ENCODE measurements at regions not wholly inside any gene's neighbourhood (a gene's known extent, or its start where the extent isn't known, plus 50 kb on each side); places are given as distances from the start of the nearest gene placed in this dataset.

DNA sequence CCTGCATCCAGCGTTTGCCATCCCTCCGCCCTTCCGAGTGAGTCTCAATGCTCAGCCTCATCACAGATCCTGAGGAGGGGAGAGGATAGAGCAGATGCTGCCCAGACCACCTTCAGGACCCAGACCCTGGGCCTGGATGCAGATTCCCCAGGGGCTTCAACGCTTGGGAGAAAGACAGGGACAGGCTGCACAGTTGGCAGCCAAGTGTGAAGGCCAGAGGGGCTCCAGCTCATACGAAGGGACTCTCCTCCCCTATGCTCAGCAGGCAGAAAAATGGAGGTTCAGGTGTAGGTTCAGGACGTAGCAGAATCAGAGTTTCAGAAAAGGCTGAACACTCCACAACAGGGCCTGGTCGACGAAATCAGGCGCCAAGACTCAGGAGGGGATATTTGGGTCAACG lies 378.5 kb upstream of the IRX1 start:
- TF ChIP-seq, protein P1, sequence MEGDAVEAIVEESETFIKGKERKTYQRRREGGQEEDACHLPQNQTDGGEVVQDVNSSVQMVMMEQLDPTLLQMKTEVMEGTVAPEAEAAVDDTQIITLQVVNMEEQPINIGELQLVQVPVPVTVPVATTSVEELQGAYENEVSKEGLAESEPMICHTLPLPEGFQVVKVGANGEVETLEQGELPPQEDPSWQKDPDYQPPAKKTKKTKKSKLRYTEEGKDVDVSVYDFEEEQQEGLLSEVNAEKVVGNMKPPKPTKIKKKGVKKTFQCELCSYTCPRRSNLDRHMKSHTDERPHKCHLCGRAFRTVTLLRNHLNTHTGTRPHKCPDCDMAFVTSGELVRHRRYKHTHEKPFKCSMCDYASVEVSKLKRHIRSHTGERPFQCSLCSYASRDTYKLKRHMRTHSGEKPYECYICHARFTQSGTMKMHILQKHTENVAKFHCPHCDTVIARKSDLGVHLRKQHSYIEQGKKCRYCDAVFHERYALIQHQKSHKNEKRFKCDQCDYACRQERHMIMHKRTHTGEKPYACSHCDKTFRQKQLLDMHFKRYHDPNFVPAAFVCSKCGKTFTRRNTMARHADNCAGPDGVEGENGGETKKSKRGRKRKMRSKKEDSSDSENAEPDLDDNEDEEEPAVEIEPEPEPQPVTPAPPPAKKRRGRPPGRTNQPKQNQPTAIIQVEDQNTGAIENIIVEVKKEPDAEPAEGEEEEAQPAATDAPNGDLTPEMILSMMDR (IDR thresholded peaks at IDR 0.05 in 2 of 3, conservative IDR thresholded peaks at IDR 0.05 in 1 of 3; ENCODE audit: borderline replicate concordance in 1 of 3, insufficient read depth in 1 of 3, low read depth in 2 of 3, low read length in 2 of 3) = no peak
- TF ChIP-seq, protein P2, sequence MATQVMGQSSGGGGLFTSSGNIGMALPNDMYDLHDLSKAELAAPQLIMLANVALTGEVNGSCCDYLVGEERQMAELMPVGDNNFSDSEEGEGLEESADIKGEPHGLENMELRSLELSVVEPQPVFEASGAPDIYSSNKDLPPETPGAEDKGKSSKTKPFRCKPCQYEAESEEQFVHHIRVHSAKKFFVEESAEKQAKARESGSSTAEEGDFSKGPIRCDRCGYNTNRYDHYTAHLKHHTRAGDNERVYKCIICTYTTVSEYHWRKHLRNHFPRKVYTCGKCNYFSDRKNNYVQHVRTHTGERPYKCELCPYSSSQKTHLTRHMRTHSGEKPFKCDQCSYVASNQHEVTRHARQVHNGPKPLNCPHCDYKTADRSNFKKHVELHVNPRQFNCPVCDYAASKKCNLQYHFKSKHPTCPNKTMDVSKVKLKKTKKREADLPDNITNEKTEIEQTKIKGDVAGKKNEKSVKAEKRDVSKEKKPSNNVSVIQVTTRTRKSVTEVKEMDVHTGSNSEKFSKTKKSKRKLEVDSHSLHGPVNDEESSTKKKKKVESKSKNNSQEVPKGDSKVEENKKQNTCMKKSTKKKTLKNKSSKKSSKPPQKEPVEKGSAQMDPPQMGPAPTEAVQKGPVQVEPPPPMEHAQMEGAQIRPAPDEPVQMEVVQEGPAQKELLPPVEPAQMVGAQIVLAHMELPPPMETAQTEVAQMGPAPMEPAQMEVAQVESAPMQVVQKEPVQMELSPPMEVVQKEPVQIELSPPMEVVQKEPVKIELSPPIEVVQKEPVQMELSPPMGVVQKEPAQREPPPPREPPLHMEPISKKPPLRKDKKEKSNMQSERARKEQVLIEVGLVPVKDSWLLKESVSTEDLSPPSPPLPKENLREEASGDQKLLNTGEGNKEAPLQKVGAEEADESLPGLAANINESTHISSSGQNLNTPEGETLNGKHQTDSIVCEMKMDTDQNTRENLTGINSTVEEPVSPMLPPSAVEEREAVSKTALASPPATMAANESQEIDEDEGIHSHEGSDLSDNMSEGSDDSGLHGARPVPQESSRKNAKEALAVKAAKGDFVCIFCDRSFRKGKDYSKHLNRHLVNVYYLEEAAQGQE (IDR thresholded peaks at IDR 0.05; ENCODE audit: low read depth) = no peak
- no peak for TF ChIP-seq EGR1 (IDR thresholded peaks at IDR 0.05; ENCODE audit: low read depth)
- TF ChIP-seq POLR2A (IDR thresholded peaks at IDR 0.05; ENCODE audit: borderline replicate concordance, extremely low read depth, insufficient read depth, insufficient read length) = no peak
- TF ChIP-seq SIN3A (IDR thresholded peaks at IDR 0.05; ENCODE audit: low read depth) = no peak
- TF ChIP-seq, protein P3, sequence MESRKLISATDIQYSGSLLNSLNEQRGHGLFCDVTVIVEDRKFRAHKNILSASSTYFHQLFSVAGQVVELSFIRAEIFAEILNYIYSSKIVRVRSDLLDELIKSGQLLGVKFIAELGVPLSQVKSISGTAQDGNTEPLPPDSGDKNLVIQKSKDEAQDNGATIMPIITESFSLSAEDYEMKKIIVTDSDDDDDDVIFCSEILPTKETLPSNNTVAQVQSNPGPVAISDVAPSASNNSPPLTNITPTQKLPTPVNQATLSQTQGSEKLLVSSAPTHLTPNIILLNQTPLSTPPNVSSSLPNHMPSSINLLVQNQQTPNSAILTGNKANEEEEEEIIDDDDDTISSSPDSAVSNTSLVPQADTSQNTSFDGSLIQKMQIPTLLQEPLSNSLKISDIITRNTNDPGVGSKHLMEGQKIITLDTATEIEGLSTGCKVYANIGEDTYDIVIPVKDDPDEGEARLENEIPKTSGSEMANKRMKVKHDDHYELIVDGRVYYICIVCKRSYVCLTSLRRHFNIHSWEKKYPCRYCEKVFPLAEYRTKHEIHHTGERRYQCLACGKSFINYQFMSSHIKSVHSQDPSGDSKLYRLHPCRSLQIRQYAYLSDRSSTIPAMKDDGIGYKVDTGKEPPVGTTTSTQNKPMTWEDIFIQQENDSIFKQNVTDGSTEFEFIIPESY (IDR thresholded peaks at IDR 0.05; ENCODE audit: extremely low read depth, insufficient replicate concordance, low read length) = no peak
- no peak for TF ChIP-seq EZH2 (IDR thresholded peaks at IDR 0.05)
- no peak for TF ChIP-seq TCF7L2 (IDR thresholded peaks at IDR 0.05; ENCODE audit: borderline replicate concordance, extremely low read depth, insufficient read depth, insufficient read length)
- no peak for TF ChIP-seq EZH2phosphoT487 (IDR thresholded peaks at IDR 0.05; ENCODE audit: borderline replicate concordance)
- no peak for TF ChIP-seq POLR2AphosphoS5 (IDR thresholded peaks at IDR 0.05; ENCODE audit: low read depth, low read length)
